GM18507 (cell line): ENCODE measurements at regions not wholly inside any gene's neighbourhood (a gene's known extent, or its start where the extent isn't known, plus 50 kb on each side); places are given as distances from the start of the nearest gene placed in this dataset.

Experiments
- DNase-seq: peaks from one replicate; pipeline ENCODE4 v3.0.0; 2011; ENCODE audit warnings: low read depth; ENCODE audit not compliant: insufficient read length; ENCODE audit errors: extremely low spot score
- FAIRE-seq: peaks from 2 replicates; lab custom pipeline; 2011; peaks lifted over from hg19 to GRCh38; lab: Jason Lieb, UNC

- DNase-seq (no peak), FAIRE-seq (no peak)
These were observed 534.6 kb downstream of the TNS1 start for GRCh38 chr2:217468042-217468830.

- FAIRE-seq: no peak
- no peak for DNase-seq
These were observed 535.5 kb downstream of the TNS1 start for GRCh38 chr2:217467331-217467730.

DNA sequence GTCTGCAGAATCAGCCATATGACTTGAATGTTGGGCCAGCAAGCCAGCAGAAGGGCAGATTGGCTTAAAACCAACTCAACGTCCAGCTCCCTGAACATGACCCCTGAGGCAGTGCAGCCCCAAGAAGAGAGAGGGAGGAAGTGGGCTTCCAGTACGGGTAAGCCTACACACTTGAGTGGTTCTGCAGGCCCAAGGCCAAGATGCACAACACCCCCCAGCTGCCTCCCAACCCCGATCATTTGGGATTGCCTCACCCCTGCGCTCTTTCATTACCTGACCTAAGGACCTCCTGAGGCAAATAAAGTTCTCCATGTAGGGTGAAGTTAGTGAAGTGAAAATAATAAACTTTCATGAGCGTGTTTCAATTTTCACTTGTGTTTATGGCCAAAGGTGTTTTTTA, 536.0 kb downstream of the TNS1 start:
- DNase-seq (no peak), FAIRE-seq (no peak)

DNA sequence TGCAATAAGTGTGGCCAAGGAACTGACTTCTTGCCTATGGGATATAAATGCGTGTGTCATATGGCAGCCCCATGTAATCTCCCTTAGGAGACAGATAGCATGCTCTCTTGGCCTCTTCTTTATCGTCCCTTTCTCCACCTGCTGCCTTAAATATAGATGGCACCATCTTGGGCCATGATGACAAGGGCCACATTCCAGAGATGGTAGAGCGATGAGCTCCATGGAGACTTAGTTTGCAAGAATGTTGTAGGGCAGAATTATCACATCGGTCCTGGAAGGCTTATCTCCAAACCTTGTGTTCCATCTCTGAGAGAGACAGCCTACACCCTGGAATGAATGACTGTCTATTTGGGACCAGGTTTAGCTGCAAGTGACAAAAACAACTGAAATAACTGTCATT, 536.7 kb downstream of the TNS1 start:
- no peak for DNase-seq
- FAIRE-seq: no peak

DNA sequence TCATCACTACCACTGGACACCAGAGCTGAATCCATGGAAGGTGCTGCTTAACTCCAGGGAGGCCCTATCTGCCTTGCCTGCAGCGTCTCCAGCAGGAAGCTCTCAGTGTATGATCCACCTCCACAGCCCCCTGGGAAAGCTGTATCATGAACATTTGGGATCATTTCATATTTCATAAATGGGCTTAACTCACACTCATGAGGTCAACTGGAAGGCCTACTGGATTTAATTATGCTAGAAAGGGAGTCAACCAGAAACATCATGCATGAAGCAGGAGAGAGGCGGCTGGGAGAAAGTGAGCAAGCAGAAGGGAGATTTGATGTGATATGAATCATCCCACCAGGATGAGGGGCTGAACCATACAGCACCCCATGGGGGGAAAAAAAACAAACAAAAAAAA, 537.7 kb downstream of the TNS1 start:
- DNase-seq (no peak), FAIRE-seq (no peak)

DNA sequence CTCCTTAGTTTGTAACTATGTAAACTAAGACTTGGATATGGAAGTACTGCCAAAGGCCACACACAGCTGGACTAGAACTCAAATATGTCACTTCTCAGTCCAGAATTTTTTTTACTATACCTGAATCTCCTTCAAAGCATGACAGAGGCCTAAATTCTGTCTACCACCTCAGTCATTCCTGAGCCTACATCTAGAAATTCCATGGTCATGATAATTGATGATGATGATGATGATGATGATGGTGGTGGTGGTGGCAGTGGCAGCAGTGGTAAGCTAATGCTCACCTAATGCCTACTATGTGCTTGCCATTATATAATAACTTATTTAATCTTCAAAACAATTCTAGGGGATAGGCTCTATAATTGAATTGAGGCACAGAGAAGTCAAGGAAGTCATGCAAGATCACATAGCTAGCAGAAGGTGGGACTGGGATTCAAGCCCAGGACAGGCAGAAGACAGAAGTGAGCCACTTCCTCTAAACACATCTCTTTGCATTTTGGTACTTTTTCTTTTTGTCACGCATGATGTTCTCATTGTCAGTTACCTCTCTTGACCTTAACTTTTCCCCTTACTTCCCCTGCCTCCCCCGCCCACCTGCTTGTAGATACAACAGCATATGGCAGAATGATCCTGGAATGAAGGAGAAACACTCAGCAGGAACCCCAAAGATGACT, 539.3 kb downstream of the TNS1 start:
- FAIRE-seq (no peak), DNase-seq (no peak)

DNA sequence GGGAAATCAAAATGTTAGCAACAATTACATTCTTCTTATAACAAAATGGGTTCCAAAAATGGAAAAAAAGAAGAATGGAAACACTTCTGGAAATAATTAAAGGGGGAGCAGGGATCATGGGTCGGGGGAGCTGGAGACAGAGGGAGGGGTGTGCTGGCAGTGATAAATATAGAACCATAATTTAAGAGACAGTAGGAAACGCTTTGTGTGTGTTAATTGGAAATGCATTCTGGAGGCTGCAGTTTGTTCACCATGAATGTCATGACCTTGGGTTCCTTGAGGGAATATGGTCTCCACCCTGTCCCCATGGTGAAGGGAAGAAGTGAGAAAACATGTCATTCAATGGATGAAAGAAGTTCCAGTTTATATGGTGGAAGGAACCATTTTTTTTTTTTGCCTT, 540.7 kb downstream of the TNS1 start:
- DNase-seq: no peak
- FAIRE-seq: no peak

- no peak for FAIRE-seq
- DNase-seq: no peak
These were observed 541.1 kb downstream of the TNS1 start for GRCh38 chr2:217461674-217462073.

DNA sequence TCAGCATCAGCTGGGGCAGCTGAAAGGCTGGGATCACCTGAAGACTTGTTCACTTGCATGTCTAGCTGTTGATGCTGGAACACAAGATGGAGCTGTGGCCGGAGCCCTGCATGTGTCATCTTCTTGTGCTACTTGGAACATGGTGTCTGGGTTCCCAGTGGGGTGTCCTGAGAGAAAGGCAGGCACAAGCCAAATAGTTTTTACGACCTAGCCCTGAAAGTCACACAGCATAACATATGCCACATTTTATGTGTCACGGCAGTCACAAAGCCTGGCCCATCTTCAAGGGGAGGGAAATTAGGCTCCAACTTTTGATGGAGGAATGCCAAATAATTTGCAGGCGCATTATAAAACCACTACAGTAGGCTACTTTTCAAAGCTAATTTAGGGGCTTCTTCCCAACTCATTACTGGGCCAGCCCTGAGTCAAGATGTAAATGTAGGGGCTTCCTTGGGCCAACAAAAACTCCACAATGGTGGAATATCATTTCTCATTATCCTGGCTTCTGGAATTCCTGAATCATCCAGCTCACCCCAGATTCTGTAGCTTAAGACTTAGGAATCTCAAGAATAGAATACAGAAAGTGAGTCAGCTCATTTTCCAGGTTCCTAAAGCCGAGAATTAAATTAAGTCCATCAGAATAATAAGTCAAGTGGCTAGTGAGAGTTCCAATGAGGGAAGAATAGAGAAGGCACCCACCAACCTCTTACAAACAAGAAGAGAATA, 543.0 kb downstream of the TNS1 start:
- no peak for DNase-seq
- no peak for FAIRE-seq

GRCh38 chr2:217459016-217459415, 543.8 kb downstream of the TNS1 start:
- FAIRE-seq (no peak), DNase-seq (no peak)

- DNase-seq: no peak
- FAIRE-seq: no peak
These were observed 546.8 kb downstream of the TNS1 start for GRCh38 chr2:217456016-217456415.

GRCh38 chr2:217452928-217453327, 549.9 kb downstream of the TNS1 start:
- DNase-seq (no peak), FAIRE-seq (no peak)

GRCh38 chr2:217451666-217452065, 551.1 kb downstream of the TNS1 start:
- no peak for DNase-seq
- no peak for FAIRE-seq

GRCh38 chr2:217449444-217449843, 553.4 kb downstream of the TNS1 start:
- DNase-seq (no peak), FAIRE-seq (no peak)

DNA sequence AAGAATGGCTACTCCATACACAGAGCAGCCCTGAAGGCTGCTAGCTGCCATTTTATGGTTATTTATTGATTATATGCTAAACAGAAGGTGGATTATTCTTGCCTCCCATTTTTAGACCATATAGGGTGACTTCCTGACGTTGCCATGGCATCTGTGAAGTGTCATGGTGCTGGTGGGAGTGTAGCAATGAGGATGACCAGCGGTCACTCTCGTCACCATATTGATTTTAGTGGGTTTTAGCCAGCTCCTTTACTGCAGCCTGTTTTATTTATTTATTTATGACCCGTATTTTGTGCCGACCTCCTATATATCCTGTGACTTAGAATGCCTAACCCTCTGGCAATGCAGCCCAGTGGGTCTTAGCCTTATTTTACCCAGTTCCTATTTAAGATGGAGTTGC, 553.9 kb downstream of the TNS1 start:
- DNase-seq (no peak), FAIRE-seq (no peak)

DNA sequence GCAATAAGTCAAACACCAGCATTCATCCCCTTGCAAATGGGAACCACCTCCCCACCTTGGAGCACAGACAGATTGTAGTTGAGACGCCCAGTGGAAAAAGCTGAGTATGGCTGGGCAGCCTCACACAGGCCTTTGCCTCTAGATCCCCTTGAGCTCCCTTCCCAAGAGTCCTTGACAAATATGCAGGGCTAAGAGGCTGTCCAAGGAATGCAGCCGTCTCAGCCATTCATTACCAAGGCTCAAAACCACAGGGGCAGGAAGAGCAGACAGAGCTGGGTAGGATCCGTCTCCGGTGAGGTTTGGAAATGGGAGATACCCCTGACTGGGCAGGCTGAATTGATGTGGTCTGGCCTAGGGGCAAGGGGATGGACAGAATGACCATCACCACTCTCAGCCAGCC, 557.1 kb downstream of the TNS1 start:
- DNase-seq: no peak
- no peak for FAIRE-seq

- FAIRE-seq (peak; percentile 65), DNase-seq (no peak)
These were observed 557.9 kb downstream of the TNS1 start for GRCh38 chr2:217444932-217445331.

DNA sequence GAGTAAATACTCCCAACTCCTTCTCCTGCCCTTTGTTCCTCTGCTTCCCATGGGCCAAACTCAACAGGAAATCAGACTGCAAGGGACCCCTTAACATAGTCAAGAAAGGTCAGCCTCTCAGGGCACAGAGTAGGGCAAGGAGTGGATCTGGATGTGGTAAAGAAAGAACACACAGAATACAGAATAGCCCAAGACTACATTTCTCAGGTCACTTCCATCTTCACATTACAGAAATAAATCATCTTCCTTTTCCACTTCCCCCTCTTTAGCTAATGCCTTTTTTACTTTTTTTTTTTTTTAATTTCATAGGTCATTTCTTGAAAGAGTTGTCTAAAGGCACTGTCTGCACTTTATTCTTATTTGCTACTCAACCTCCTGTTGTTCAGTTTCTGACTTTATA, 558.3 kb downstream of the TNS1 start:
- FAIRE-seq: no peak
- no peak for DNase-seq

DNA sequence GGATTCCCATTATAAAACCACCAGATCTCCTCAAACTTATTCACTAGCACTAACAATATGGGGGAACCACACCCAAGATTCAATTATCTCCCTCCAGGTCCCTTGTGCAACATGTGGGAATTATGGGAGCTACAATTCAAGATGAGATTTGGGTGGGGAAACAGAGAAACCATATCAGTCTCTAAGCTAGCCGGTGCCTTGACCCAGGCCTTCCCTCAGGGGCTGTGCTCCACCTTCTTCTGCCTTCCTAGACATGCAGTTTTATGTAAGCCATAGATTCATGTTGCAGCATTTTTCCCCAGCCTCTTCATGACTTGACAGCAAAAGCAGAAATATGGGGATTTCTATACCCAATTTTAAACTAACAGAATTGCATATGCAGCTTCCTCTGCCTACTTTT, 559.2 kb downstream of the TNS1 start:
- DNase-seq (no peak), FAIRE-seq (no peak)

DNA sequence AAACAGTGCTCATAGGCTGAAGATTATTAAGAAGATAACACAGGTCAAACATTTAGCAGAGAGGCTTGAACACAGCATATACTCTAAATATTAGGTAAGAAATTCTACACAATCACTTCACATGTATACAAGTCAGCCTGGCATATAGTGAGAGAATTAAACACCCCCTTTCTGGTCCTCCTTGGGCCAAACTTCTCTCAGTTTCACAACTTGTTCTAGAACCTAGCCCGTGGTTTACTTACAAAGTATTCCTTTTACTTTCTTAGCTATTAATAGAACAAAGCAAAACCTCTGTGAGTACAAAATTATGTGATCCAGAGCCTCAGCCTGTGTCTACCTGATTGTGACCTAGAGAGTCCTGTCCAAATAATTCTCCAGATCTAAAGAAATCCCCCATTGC, 562.8 kb downstream of the TNS1 start:
- FAIRE-seq: peak; percentile 77

GRCh38 chr2:217438821-217439220, 564.0 kb downstream of the TNS1 start:
- peak; percentile 60 for FAIRE-seq
- DNase-seq: no peak

More for the DNA sequence above, 562.8 kb downstream of the TNS1 start:
- DNase-seq: no peak
